PC-9 (cell line): ENCODE measurements at regions not wholly inside any gene's neighbourhood (a gene's known extent, or its start where the extent isn't known, plus 50 kb on each side); places are given as distances from the start of the nearest gene placed in this dataset.
"Not testable (repeated sequence)": the region's sequence is repeated elsewhere in the genome, so short reads cannot be mapped to it uniquely, and the experiment has no call there.

Source experiments
- BruUV-seq: library from RNA; stranded (reverse); fragments of 400-500 nt; replicated peaks from 2 replicates; lab custom pipeline; 2021; lab: Mats Ljungman, UMichigan
- CTCF ChIA-PET: fragments of 300-600 bp; sonication (Branson Sonifier 250); formaldehyde crosslinking; loops from one replicate; lab custom pipeline; 2022; ENCODE audit warnings: antibody characterized with exemption; lab: Charles Lee
- POLR2A ChIA-PET: fragments of 300-600 bp; sonication (Branson Sonifier 250); formaldehyde crosslinking; loops from one replicate; lab custom pipeline; 2022; ENCODE audit warnings: antibody characterized with exemption; ENCODE audit not compliant: unreplicated experiment; lab: Charles Lee
- DNase-seq, 2 experiments: peaks; one replicate each; pipeline versions ENCODE4 v3.0.0 to v3.0.0-alpha.2; 2015 to 2022; ENCODE audit warnings: mixed read lengths in 1 of 2
- H2AFZ ChIP-seq: fragments of 200-600 bp; sonication (generic); 2 replicates; pipeline ENCODE4 v1.8.1; 2017; ENCODE audit warnings: antibody characterized with exemption
- H3F3A ChIP-seq: fragments of 200-600 bp; sonication (generic); 2 replicates; pipeline ENCODE4 v1.8.1; 2017; ENCODE audit warnings: antibody characterized with exemption, mild to moderate bottlenecking, low read depth; ENCODE audit not compliant: insufficient read depth
- H3K27ac ChIP-seq: fragments of 200-600 bp; sonication (generic); 2 replicates; pipeline ENCODE4 v1.6.1; 2016; ENCODE audit warnings: mixed run types
- H3K27me3 ChIP-seq: fragments of 200-600 bp; sonication (generic); 2 replicates; pipeline ENCODE4 v1.6.1; 2016; ENCODE audit warnings: low read depth, mixed run types; ENCODE audit not compliant: insufficient read depth
- H3K36me3 ChIP-seq: fragments of 200-600 bp; sonication (generic); 2 replicates; pipeline ENCODE4 v1.6.1; 2016; ENCODE audit warnings: low read depth, mixed run types
- H3K4me1 ChIP-seq: fragments of 200-600 bp; sonication (generic); replicated peaks from 2 replicates; pipeline ENCODE4 v1.6.1; 2016; ENCODE audit warnings: mixed run types; ENCODE audit not compliant: insufficient read depth
- H3K4me2 ChIP-seq: fragments of 200-600 bp; sonication (generic); 2 replicates; pipeline ENCODE4 v1.6.1; 2017; ENCODE audit warnings: mixed run types
- H3K4me3 ChIP-seq: fragments of 200-600 bp; sonication (generic); 2 replicates; pipeline ENCODE4 v1.6.1; 2016; ENCODE audit warnings: mixed run types
- H3K79me2 ChIP-seq: fragments of 200-600 bp; sonication (generic); 2 replicates; pipeline ENCODE4 v1.6.1; 2017; ENCODE audit warnings: low read depth, mixed run types
- H3K9me2 ChIP-seq: fragments of 200-600 bp; sonication (generic); 2 replicates; pipeline ENCODE4 v1.8.1; 2017; ENCODE audit warnings: mild to moderate bottlenecking; ENCODE audit not compliant: insufficient read depth
- H3K9me3 ChIP-seq: fragments of 200-600 bp; sonication (generic); 2 replicates; pipeline ENCODE4 v1.8.1; 2016; ENCODE audit warnings: low read depth; ENCODE audit not compliant: insufficient read depth
- H4K20me1 ChIP-seq: fragments of 200-600 bp; sonication (generic); 2 replicates; pipeline ENCODE4 v1.8.1; 2017; ENCODE audit not compliant: insufficient read depth
- CTCF ChIP-seq: fragments of 200-600 bp; sonication (generic); conservative IDR thresholded peaks from 2 replicates; pipeline ENCODE4 v1.6.1; 2017; ENCODE audit warnings: mixed run types, antibody characterized with exemption, mild to moderate bottlenecking, moderate library complexity
- EZH2 ChIP-seq: fragments of 200-600 bp; sonication (generic); IDR thresholded peaks from 2 replicates; pipeline ENCODE4 v1.8.0; 2017; ENCODE audit warnings: antibody characterized with exemption, low read depth
- intact Hi-C: fragments of 100-400 bp; cut with micrococcal nuclease; formaldehyde crosslinking; loops from one replicate; pipeline ENCODE4 v1.10.0; 2022; ENCODE audit not compliant: unreplicated experiment

GRCh38 chr22:16660570-16660969 lies 68.0 kb upstream of the CCT8L2 start:
- H3K36me3 ChIP-seq, CTCF ChIA-PET, POLR2A ChIA-PET, intact Hi-C loops, H3K9me2 ChIP-seq, H3K4me3 ChIP-seq, H3K27me3 ChIP-seq, H3K27ac ChIP-seq, H2AFZ ChIP-seq, H4K20me1 ChIP-seq, H3K9me3 ChIP-seq, H3F3A ChIP-seq, H3K4me1 ChIP-seq, BruUV-seq, H3K79me2 ChIP-seq, DNase-seq, H3K4me2 ChIP-seq: not testable (repeated sequence)

GRCh38 chr22:16659273-16659834 lies 66.7 kb upstream of the CCT8L2 start:
- H3K4me2 ChIP-seq, H3K4me3 ChIP-seq, H3K9me2 ChIP-seq, H3K79me2 ChIP-seq, intact Hi-C loops, BruUV-seq, H4K20me1 ChIP-seq, H3F3A ChIP-seq, H3K9me3 ChIP-seq, H2AFZ ChIP-seq, DNase-seq, POLR2A ChIA-PET, H3K4me1 ChIP-seq, H3K27me3 ChIP-seq, H3K27ac ChIP-seq, CTCF ChIA-PET, H3K36me3 ChIP-seq: not testable (repeated sequence)

- CTCF ChIA-PET = no interaction called here
- Histone ChIP-seq H3K4me2 (no peak overlapping the region), H3K27me3 (no peaks in the 10 kb centered on the region), H2AFZ (no peak overlapping the region), H3K9me2 (no peaks in the 10 kb centered on the region), H3K4me1 (no peaks in the 10 kb centered on the region), H3K36me3 (no peaks in the 10 kb centered on the region), H3F3A (no peaks in the 10 kb centered on the region), H4K20me1 (no peaks in the 10 kb centered on the region), H3K4me3 (no peak overlapping the region), H3K79me2 (no peaks in the 10 kb centered on the region), H3K9me3 (no peaks in the 10 kb centered on the region), H3K27ac (no peak overlapping the region)
- no peak for TF ChIP-seq EZH2
- intact Hi-C loops = no loop called here
- BruUV-seq = no TSS peak
- POLR2A ChIA-PET = no interaction called here
- no peak for DNase-seq
Observed at GRCh38 chr22:16658068-16658467, 65.5 kb upstream of the CCT8L2 start.

- no peaks in the 10 kb centered on the region for H3K36me3 ChIP-seq
- no peaks in the 10 kb centered on the region for H3F3A ChIP-seq
- no peak overlapping the region for H3K4me3 ChIP-seq
- H3K27ac ChIP-seq = no peak overlapping the region
- no peak for DNase-seq
- no peaks in the 10 kb centered on the region for H3K9me2 ChIP-seq
- no peaks in the 10 kb centered on the region for H3K9me3 ChIP-seq
- no peaks in the 10 kb centered on the region for H3K4me1 ChIP-seq
- H3K4me2 ChIP-seq = no peak overlapping the region
- H2AFZ ChIP-seq = no peak overlapping the region
- ChIA-PET POLR2A (no interaction called here), CTCF (no interaction called here)
- no peaks in the 10 kb centered on the region for H4K20me1 ChIP-seq
- BruUV-seq = no TSS peak
- H3K79me2 ChIP-seq = no peaks in the 10 kb centered on the region
- intact Hi-C loops = no loop called here
- no peaks in the 10 kb centered on the region for H3K27me3 ChIP-seq
- TF ChIP-seq CTCF (no peak), EZH2 (no peak)
Observed at GRCh38 chr22:16654882-16655281, 62.3 kb upstream of the CCT8L2 start.

GRCh38 chr22:16654336-16654735 lies 61.7 kb upstream of the CCT8L2 start:
- H3K27ac ChIP-seq, H3K9me2 ChIP-seq, H3K36me3 ChIP-seq, H3K79me2 ChIP-seq, intact Hi-C loops, DNase-seq, H4K20me1 ChIP-seq, H2AFZ ChIP-seq, H3K27me3 ChIP-seq, BruUV-seq, POLR2A ChIA-PET, H3K4me3 ChIP-seq, H3K4me1 ChIP-seq, H3K4me2 ChIP-seq, H3K9me3 ChIP-seq, CTCF ChIA-PET, H3F3A ChIP-seq: not testable (repeated sequence)

GRCh38 chr22:16653222-16653621 lies 60.6 kb upstream of the CCT8L2 start:
- H3K27ac ChIP-seq, H3K4me2 ChIP-seq, H3K9me3 ChIP-seq, H3F3A ChIP-seq, H3K9me2 ChIP-seq, POLR2A ChIA-PET, H2AFZ ChIP-seq, H3K27me3 ChIP-seq, H4K20me1 ChIP-seq, H3K79me2 ChIP-seq, DNase-seq, BruUV-seq, H3K36me3 ChIP-seq, H3K4me3 ChIP-seq, intact Hi-C loops, H3K4me1 ChIP-seq, CTCF ChIA-PET: not testable (repeated sequence)
